GM23338 (cell line): ENCODE measurements at regions not wholly inside any gene's neighbourhood (a gene's known extent, or its start where the extent isn't known, plus 50 kb on each side); places are given as distances from the start of the nearest gene placed in this dataset.

Experiments used
- ATAC-seq: fragments of 200-7000 bp; cut with Tn5 transposase; 3 replicates; pipeline ENCODE4 v1.9.1; 2020
- DNase-seq: peaks from one replicate; pipeline ENCODE4 v3.0.0-alpha.2; 2015; ENCODE audit warnings: low spot score
- H2AFZ ChIP-seq: fragments of 200-600 bp; sonication (generic); 2 replicates; pipeline ENCODE4 v1.8.0; 2016; ENCODE audit warnings: antibody characterized with exemption, mild to moderate bottlenecking, moderate library complexity
- H3F3A ChIP-seq: fragments of 200-600 bp; sonication (generic); replicated peaks from 2 replicates; pipeline ENCODE4 v1.8.0; 2017; ENCODE audit warnings: antibody characterized with exemption, mixed run types, low read depth
- H3K27ac ChIP-seq: fragments of 200-600 bp; sonication (generic); 2 replicates; pipeline ENCODE4 v1.6.1; 2016; ENCODE audit warnings: low read depth
- H3K27me3 ChIP-seq: fragments of 200-600 bp; sonication (generic); 2 replicates; pipeline ENCODE4 v1.8.0; 2016; ENCODE audit warnings: mild to moderate bottlenecking, mixed run types, moderate library complexity; ENCODE audit not compliant: insufficient read depth
- H3K36me3 ChIP-seq: fragments of 200-600 bp; sonication (generic); 2 replicates; pipeline ENCODE4 v1.8.0; 2016; ENCODE audit warnings: mild to moderate bottlenecking; ENCODE audit not compliant: insufficient read depth
- H3K4me1 ChIP-seq: fragments of 200-600 bp; sonication (generic); 2 replicates; pipeline ENCODE4 v1.8.0; 2016; ENCODE audit warnings: mild to moderate bottlenecking, moderate library complexity; ENCODE audit not compliant: insufficient read depth
- H3K4me2 ChIP-seq: fragments of 200-600 bp; sonication (generic); 2 replicates; pipeline ENCODE4 v1.7.1; 2017; ENCODE audit warnings: mixed run types
- H3K4me3 ChIP-seq: fragments of 200-600 bp; sonication (generic); 2 replicates; pipeline ENCODE4 v1.6.1; 2016; ENCODE audit warnings: mixed run types
- H3K79me2 ChIP-seq: fragments of 200-600 bp; sonication (generic); replicated peaks from 2 replicates; pipeline ENCODE4 v1.8.0; 2017; ENCODE audit warnings: mild to moderate bottlenecking; ENCODE audit not compliant: insufficient read depth
- H3K9me2 ChIP-seq: fragments of 200-600 bp; sonication (generic); 2 replicates; pipeline ENCODE4 v1.8.0; 2017; ENCODE audit not compliant: insufficient read depth
- H4K20me1 ChIP-seq: fragments of 200-600 bp; sonication (generic); replicated peaks from 2 replicates; pipeline ENCODE4 v1.8.0; 2017; ENCODE audit warnings: mild to moderate bottlenecking; ENCODE audit not compliant: insufficient read depth
- H3K27ac Mint-ChIP-seq: 2 replicates; pipeline ENCODE4 v1.8.0; 2020; ENCODE audit warnings: inconsistent platforms, mild to moderate bottlenecking, moderate library complexity, mixed read lengths
- H3K27me3 Mint-ChIP-seq: 3 replicates; pipeline ENCODE4 v1.8.0; 2022; ENCODE audit warnings: low read depth, mild to moderate bottlenecking, moderate library complexity, mixed read lengths, inconsistent platforms; ENCODE audit not compliant: insufficient read depth, poor library complexity
- H3K36me3 Mint-ChIP-seq: 3 replicates; pipeline ENCODE4 v1.8.0; 2021; ENCODE audit warnings: low read depth, mild to moderate bottlenecking, inconsistent platforms, moderate library complexity, mixed read lengths
- H3K4me1 Mint-ChIP-seq: 3 replicates; pipeline ENCODE4 v1.8.0; 2020; ENCODE audit warnings: mild to moderate bottlenecking, inconsistent platforms, mixed read lengths
- H3K4me3 Mint-ChIP-seq: 3 replicates; pipeline ENCODE4 v1.8.0; 2021; ENCODE audit warnings: moderate library complexity, mild to moderate bottlenecking, inconsistent platforms, mixed read lengths
- H3K9me3 Mint-ChIP-seq: 3 replicates; pipeline ENCODE4 v1.8.0; 2020; ENCODE audit warnings: moderate library complexity, mild to moderate bottlenecking, inconsistent platforms, mixed read lengths
- CREB1 ChIP-seq: fragments of 250-450 bp; sonication (Bioruptor Pico); IDR thresholded peaks from 2 replicates; pipeline ENCODE4 v1.5.0; 2020; ENCODE audit warnings: low read depth, mild to moderate bottlenecking, moderate library complexity
- CTCF ChIP-seq, 2 experiments: fragments of 200-600 bp in 1 of 2; sonication (generic) in 1 of 2; conservative IDR thresholded peaks; 2 replicates each; pipeline versions ENCODE4 v1.5.1 to v1.6.1; 2016 to 2017; ENCODE audit warnings: antibody characterized with exemption in 2 of 2, low read depth in 2 of 2, mild to moderate bottlenecking in 2 of 2, moderate library complexity in 1 of 2
- ETS1 ChIP-seq: IDR thresholded peaks from 2 replicates; pipeline ENCODE4 v1.6.1; 2016; ENCODE audit warnings: antibody characterized with exemption
- EZH2 ChIP-seq: fragments of 200-600 bp; sonication (generic); IDR thresholded peaks from one replicate; pipeline ENCODE4 v1.8.0; 2017; ENCODE audit warnings: antibody characterized with exemption, mild to moderate bottlenecking, low read depth; ENCODE audit not compliant: unreplicated experiment
- EZH2phosphoT487 ChIP-seq: fragments of 200-600 bp; sonication (generic); IDR thresholded peaks from one replicate; pipeline ENCODE4 v1.8.1; 2018; ENCODE audit warnings: antibody characterized with exemption; ENCODE audit not compliant: unreplicated experiment
- JUNB ChIP-seq: IDR thresholded peaks from one replicate; pipeline ENCODE4 v1.6.1; 2016; ENCODE audit warnings: antibody characterized with exemption; ENCODE audit not compliant: unreplicated experiment
- NANOG ChIP-seq: IDR thresholded peaks from 2 replicates; pipeline ENCODE4 v1.6.1; 2016; ENCODE audit warnings: antibody characterized with exemption, borderline replicate concordance
- ZNF331 ChIP-seq: fragments of 250-450 bp; sonication (Bioruptor Pico); IDR thresholded peaks from 2 replicates; pipeline ENCODE4 v1.5.0; 2020; ENCODE audit warnings: low read depth, mild to moderate bottlenecking, moderate library complexity
- ZNF462 ChIP-seq: fragments of 250-450 bp; sonication (Bioruptor Pico); IDR thresholded peaks from 2 replicates; pipeline ENCODE4 v1.5.0; 2020; ENCODE audit warnings: mild to moderate bottlenecking, moderate library complexity

GRCh38 chr15:39174332-39174731 is 406.5 kb upstream of the THBS1 start:
- Histone ChIP-seq H3K27me3 (no peaks in the 10 kb centered on the region), H3K36me3 (no peaks in the 10 kb centered on the region)
- no peak overlapping the region for H3K27ac Mint-ChIP-seq

GRCh38 chr15:39176030-39176429 is 404.8 kb upstream of the THBS1 start:
- H2AFZ ChIP-seq = no peak overlapping the region
- H3K27ac Mint-ChIP-seq = no peak overlapping the region
- no peaks in the 10 kb centered on the region for H3K27me3 ChIP-seq
- no peak overlapping the region for H3K4me3 Mint-ChIP-seq
- ATAC-seq = no peak
- no peaks in the 10 kb centered on the region for H3K79me2 ChIP-seq
- H3K27me3 Mint-ChIP-seq = peaks cover 2% of the 10 kb centered on the region
- peaks cover 15% of the 10 kb centered on the region for H3K4me1 ChIP-seq
- H3K9me2 ChIP-seq = peaks cover 2% of the 10 kb centered on the region; the same call in 1 of the 2 replicates
- no peaks in the 10 kb centered on the region for H3K36me3 ChIP-seq
- no peak overlapping the region for H3K27ac ChIP-seq
- no peaks in the 10 kb centered on the region for H3K36me3 Mint-ChIP-seq
- no peak overlapping the region for H3K4me2 ChIP-seq
- peaks cover 17% of the 10 kb centered on the region for H3K4me1 Mint-ChIP-seq
- no peaks in the 10 kb centered on the region for H3F3A ChIP-seq
- no peaks in the 10 kb centered on the region for H4K20me1 ChIP-seq
- no peaks in the 10 kb centered on the region for H3K9me3 Mint-ChIP-seq
- no peak for DNase-seq
- no peak overlapping the region for H3K4me3 ChIP-seq
- TF ChIP-seq CREB1 (CRISPR knock-in tag) = no peak
- no peak for TF ChIP-seq NANOG
- no peak for TF ChIP-seq JUNB
- TF ChIP-seq EZH2 = no peak
- no peak for TF ChIP-seq ZNF462 (CRISPR knock-in tag)

More at GRCh38 chr15:39174332-39174731, 406.5 kb upstream of the THBS1 start:
- Histone ChIP-seq H3K27ac (no peak overlapping the region), H3K4me1 (peaks cover 21% of the 10 kb centered on the region), H3K4me2 (no peak overlapping the region), H3K9me2 (peaks cover 2% of the 10 kb centered on the region; the same call in 1 of the 2 replicates), H4K20me1 (no peaks in the 10 kb centered on the region), H3F3A (no peaks in the 10 kb centered on the region), H3K79me2 (no peaks in the 10 kb centered on the region), H3K4me3 (no peak overlapping the region), H2AFZ (no peak overlapping the region)
- no peaks in the 10 kb centered on the region for H3K36me3 Mint-ChIP-seq
- no peak for DNase-seq
- H3K27me3 Mint-ChIP-seq = peaks cover 2% of the 10 kb centered on the region
- ATAC-seq = no peak
- H3K4me1 Mint-ChIP-seq = peaks cover 24% of the 10 kb centered on the region
- TF ChIP-seq CTCF (conservative IDR thresholded peaks at IDR 0.05; ENCODE audit: low read depth in 2 of 2) = no peak
- TF ChIP-seq EZH2phosphoT487 = no peak
- TF ChIP-seq CREB1 (CRISPR knock-in tag) = no peak
- TF ChIP-seq ZNF331 = no peak
- TF ChIP-seq EZH2 = no peak
- TF ChIP-seq ETS1 = no peak
- no peaks in the 10 kb centered on the region for H3K9me3 Mint-ChIP-seq
- no peak overlapping the region for H3K4me3 Mint-ChIP-seq
